WTC11 (cell line): ENCODE measurements at regions not wholly inside any gene's neighbourhood (a gene's known extent, or its start where the extent isn't known, plus 50 kb on each side); places are given as distances from the start of the nearest gene placed in this dataset.

ENCODE experiments used
- ATAC-seq: fragments of 200-7000 bp; cut with Tn5 transposase; 2 replicates; pipeline ENCODE4 v1.10.0; 2021; ENCODE audit warnings: mild to moderate bottlenecking, moderate library complexity
- CTCF ChIA-PET: fragments of 300-600 bp; sonication (Branson Sonifier 250); formaldehyde crosslinking; loops from one replicate; lab custom pipeline; 2021; ENCODE audit warnings: antibody characterized with exemption; lab: Charles Lee
- POLR2A ChIA-PET: fragments of 350-600 bp; sonication (Branson Sonifier 250); formaldehyde crosslinking; loops from one replicate; lab custom pipeline; 2021; ENCODE audit warnings: antibody characterized with exemption; lab: Charles Lee
- DNase-seq: peaks from one replicate; pipeline ENCODE4 v3.0.0; 2021; ENCODE audit warnings: low spot score
- H3K27ac Mint-ChIP-seq: 2 replicates; pipeline ENCODE4 v1.8.0; 2021; ENCODE audit warnings: mixed read lengths
- H3K27me3 Mint-ChIP-seq: 2 replicates; pipeline ENCODE4 v1.8.0; 2021; ENCODE audit warnings: low read depth, mild to moderate bottlenecking, moderate library complexity, mixed read lengths
- H3K36me3 Mint-ChIP-seq: 2 replicates; pipeline ENCODE4 v1.8.0; 2021; ENCODE audit warnings: mixed read lengths
- H3K4me1 Mint-ChIP-seq: 2 replicates; pipeline ENCODE4 v1.8.0; 2022; ENCODE audit warnings: mixed read lengths
- H3K4me3 Mint-ChIP-seq: 2 replicates; pipeline ENCODE4 v1.8.0; 2021; ENCODE audit warnings: mild to moderate bottlenecking, moderate library complexity, mixed read lengths
- H3K9me3 Mint-ChIP-seq: 2 replicates; pipeline ENCODE4 v1.8.0; 2021; ENCODE audit warnings: mixed read lengths
- ATF2 ChIP-seq: sonication (generic); formaldehyde crosslinking; IDR thresholded peaks from 2 replicates; pipeline ENCODE4 v1.8.1; 2022; ENCODE audit warnings: low read depth, missing genetic modification reagents, borderline replicate concordance
- CREB1 ChIP-seq: sonication (generic); formaldehyde crosslinking; IDR thresholded peaks from 2 replicates; pipeline ENCODE4 v1.8.0; 2023; ENCODE audit warnings: mild to moderate bottlenecking, missing genetic modification reagents
- ETV6 ChIP-seq: sonication (generic); formaldehyde crosslinking; IDR thresholded peaks from 2 replicates; pipeline ENCODE4 v1.8.1; 2022; ENCODE audit warnings: mild to moderate bottlenecking, missing genetic modification reagents
- FOXK1 ChIP-seq: sonication (generic); formaldehyde crosslinking; IDR thresholded peaks from 2 replicates; pipeline ENCODE4 v1.8.0; 2022; ENCODE audit warnings: mild to moderate bottlenecking, moderate library complexity, missing genetic modification reagents
- FOXP1 ChIP-seq: sonication (generic); formaldehyde crosslinking; IDR thresholded peaks from 2 replicates; pipeline ENCODE4 v1.8.0; 2022; ENCODE audit warnings: missing genetic modification reagents, mild to moderate bottlenecking, moderate library complexity, borderline replicate concordance
- GABPB1 ChIP-seq: sonication (generic); formaldehyde crosslinking; IDR thresholded peaks from 2 replicates; pipeline ENCODE4 v1.8.1; 2023; ENCODE audit warnings: mild to moderate bottlenecking, missing genetic modification reagents
- HMGA2 ChIP-seq: fragments of 250-450 bp; sonication (Bioruptor Pico); IDR thresholded peaks from 2 replicates; pipeline ENCODE4 v1.4.0; 2021; ENCODE audit warnings: mild to moderate bottlenecking, moderate library complexity
- NFATC4 ChIP-seq: fragments of 250-450 bp; sonication (Bioruptor Pico); IDR thresholded peaks from 2 replicates; pipeline ENCODE4 v1.9.0; 2021; ENCODE audit warnings: mild to moderate bottlenecking
- NFE2L1 ChIP-seq: sonication (generic); formaldehyde crosslinking; IDR thresholded peaks from 2 replicates; pipeline ENCODE4 v1.8.1; 2023; ENCODE audit warnings: missing genetic modification reagents
- RELA ChIP-seq: sonication (generic); formaldehyde crosslinking; IDR thresholded peaks from 2 replicates; pipeline ENCODE4 v1.8.1; 2022; ENCODE audit warnings: missing genetic modification reagents, mild to moderate bottlenecking, borderline replicate concordance
- USF2 ChIP-seq: sonication (generic); formaldehyde crosslinking; IDR thresholded peaks from 2 replicates; pipeline ENCODE4 v1.8.1; 2023; ENCODE audit warnings: mild to moderate bottlenecking, missing genetic modification reagents, moderate library complexity
- ZBTB21 ChIP-seq: sonication (generic); formaldehyde crosslinking; IDR thresholded peaks from 2 replicates; pipeline ENCODE4 v1.8.1; 2023; ENCODE audit warnings: mild to moderate bottlenecking, missing genetic modification reagents, borderline replicate concordance
- ZNF121 ChIP-seq: sonication (generic); formaldehyde crosslinking; IDR thresholded peaks from 2 replicates; pipeline ENCODE4 v1.8.0; 2023; ENCODE audit warnings: missing genetic modification reagents
- ZNF425 ChIP-seq: fragments of 250-450 bp; sonication (Bioruptor Pico); conservative IDR thresholded peaks from 2 replicates; pipeline ENCODE4 v1.9.0; 2021; ENCODE audit warnings: mild to moderate bottlenecking
- ZNF532 ChIP-seq: fragments of 250-450 bp; sonication (Bioruptor Pico); IDR thresholded peaks from 2 replicates; pipeline ENCODE4 v1.9.0; 2021; ENCODE audit warnings: mild to moderate bottlenecking, borderline replicate concordance
- TF ChIP-seq, protein P1 (sequence below): sonication (generic); formaldehyde crosslinking; conservative IDR thresholded peaks from 2 replicates; pipeline ENCODE4 v1.8.1; 2022; ENCODE audit warnings: mild to moderate bottlenecking, missing genetic modification reagents
- TF ChIP-seq, protein P2 (sequence below): fragments of 250-450 bp; sonication (Bioruptor Pico); IDR thresholded peaks from 2 replicates; pipeline ENCODE4 v1.9.0; 2021; ENCODE audit warnings: moderate library complexity, mild to moderate bottlenecking, inconsistent platforms, borderline replicate concordance

- TF ChIP-seq ATF2 (CRISPR knock-in tag) (no peak), USF2 (CRISPR knock-in tag) (no peak), FOXK1 (CRISPR knock-in tag) (no peak), NFE2L1 (no peak)
Observed at GRCh38 chr5:129362456-129362855, 97.6 kb upstream of the ADAMTS19 start (continued).

DNA sequence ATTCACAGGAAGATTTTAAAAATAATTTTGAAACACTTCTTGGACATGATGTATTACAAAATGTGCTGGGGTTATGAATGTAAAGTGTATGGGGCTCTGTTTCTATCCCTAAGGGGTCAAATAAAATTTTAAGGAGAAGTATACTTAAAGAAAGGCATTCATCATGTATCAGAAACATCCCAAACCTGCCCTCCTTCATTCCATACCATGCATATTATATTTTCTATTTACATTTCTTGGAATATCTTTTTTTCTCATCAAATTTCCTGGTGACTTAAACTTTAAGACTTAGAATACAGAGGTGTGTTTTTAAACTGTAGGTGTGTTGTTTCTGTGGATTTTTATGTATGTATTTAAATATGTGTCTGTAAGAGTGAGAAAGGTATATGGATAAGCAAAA, 96.1 kb upstream of the ADAMTS19 start:
- peaks cover 9% of the 10 kb centered on the region for H3K9me3 Mint-ChIP-seq
- H3K4me3 Mint-ChIP-seq = no peak overlapping the region
- H3K4me1 Mint-ChIP-seq = no peaks in the 10 kb centered on the region
- POLR2A ChIA-PET = no interaction called here
- TF ChIP-seq HMGA2 (CRISPR knock-in tag) (no peak), CREB1 (CRISPR knock-in tag) (no peak), FOXP1 (no peak)
- TF ChIP-seq, protein P1, sequence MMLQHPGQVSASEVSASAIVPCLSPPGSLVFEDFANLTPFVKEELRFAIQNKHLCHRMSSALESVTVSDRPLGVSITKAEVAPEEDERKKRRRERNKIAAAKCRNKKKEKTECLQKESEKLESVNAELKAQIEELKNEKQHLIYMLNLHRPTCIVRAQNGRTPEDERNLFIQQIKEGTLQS = no peak
- CTCF ChIA-PET = no interaction called here
- no peaks in the 10 kb centered on the region for H3K27me3 Mint-ChIP-seq
- ATAC-seq (no peak), DNase-seq (no peak)
- 0 out of 2 replicates have a peak, but pooled peaks cover 3% of the 10 kb centered on the region for H3K36me3 Mint-ChIP-seq
- no peak overlapping the region for H3K27ac Mint-ChIP-seq

DNA sequence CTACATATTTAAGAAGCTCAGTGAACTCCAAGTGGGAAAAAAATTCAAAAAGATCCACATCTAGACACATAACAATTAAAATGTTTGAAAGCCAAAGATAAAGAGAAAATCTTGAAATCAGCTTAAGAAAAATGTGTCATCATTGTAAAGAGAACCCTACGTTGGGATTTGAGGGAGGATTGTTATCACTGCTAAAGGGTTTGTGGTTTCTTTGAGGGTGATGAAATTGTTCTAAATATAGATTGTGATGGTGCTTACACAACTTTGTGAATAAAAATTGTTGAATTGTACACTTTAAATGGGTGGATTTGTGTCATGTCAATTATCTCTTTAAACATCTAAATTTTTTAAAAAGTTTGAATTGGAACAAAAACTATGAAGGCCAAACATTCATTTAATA, 92.2 kb upstream of the ADAMTS19 start:
- ATAC-seq = no peak
- TF ChIP-seq HMGA2 (CRISPR knock-in tag) (no peak), ATF2 (CRISPR knock-in tag) (no peak), GABPB1 (CRISPR knock-in tag) (no peak)
- POLR2A ChIA-PET = interaction anchor here (0.6 kb wide), 1 partner anchor 39 kb away, joined by 3 read pairs; no protein-coding TSS in a partner anchor
- 0 out of 2 replicates have a peak, but pooled peaks cover 3% of the 10 kb centered on the region for H3K36me3 Mint-ChIP-seq
- no peaks in the 10 kb centered on the region for H3K4me1 Mint-ChIP-seq
- CTCF ChIA-PET = no interaction called here
- H3K27me3 Mint-ChIP-seq = no peaks in the 10 kb centered on the region
- peaks cover 9% of the 10 kb centered on the region for H3K9me3 Mint-ChIP-seq
- no peak overlapping the region for H3K4me3 Mint-ChIP-seq
- DNase-seq = no peak
- no peak overlapping the region for H3K27ac Mint-ChIP-seq

DNA sequence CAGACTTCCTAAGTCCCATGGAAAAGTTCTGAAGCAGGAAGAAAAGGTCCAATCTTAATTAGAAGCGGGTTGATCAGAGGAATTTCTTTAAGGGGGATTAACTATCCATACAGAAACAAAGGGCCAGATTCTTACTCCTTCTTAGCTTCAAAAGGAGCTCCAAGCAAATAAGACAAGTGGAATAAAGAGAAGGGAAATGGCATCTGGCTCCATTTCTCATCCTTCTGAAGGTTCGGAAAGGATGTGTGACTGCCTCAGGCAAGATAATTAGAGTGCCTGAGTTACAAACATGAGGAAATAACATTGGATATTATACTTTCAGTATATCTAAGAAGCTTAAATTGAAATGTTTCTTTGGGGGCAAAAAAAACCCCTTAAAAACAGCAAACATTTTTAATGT, 88.1 kb upstream of the ADAMTS19 start:
- no peaks in the 10 kb centered on the region for H3K27me3 Mint-ChIP-seq
- no peaks in the 10 kb centered on the region for H3K36me3 Mint-ChIP-seq
- H3K4me3 Mint-ChIP-seq = no peak overlapping the region
- no peak for ATAC-seq
- H3K27ac Mint-ChIP-seq = no peak overlapping the region
- no peak for DNase-seq
- no peaks in the 10 kb centered on the region for H3K4me1 Mint-ChIP-seq
- no peaks in the 10 kb centered on the region for H3K9me3 Mint-ChIP-seq
- TF ChIP-seq ZNF532 (CRISPR knock-in tag) (no peak), ZNF121 (CRISPR knock-in tag) (no peak), NFATC4 (no peak), ETV6 (CRISPR knock-in tag) (no peak), HMGA2 (CRISPR knock-in tag) (no peak), ZBTB21 (no peak), ZNF425 (no peak), RELA (CRISPR knock-in tag) (no peak)
- TF ChIP-seq, protein P2, sequence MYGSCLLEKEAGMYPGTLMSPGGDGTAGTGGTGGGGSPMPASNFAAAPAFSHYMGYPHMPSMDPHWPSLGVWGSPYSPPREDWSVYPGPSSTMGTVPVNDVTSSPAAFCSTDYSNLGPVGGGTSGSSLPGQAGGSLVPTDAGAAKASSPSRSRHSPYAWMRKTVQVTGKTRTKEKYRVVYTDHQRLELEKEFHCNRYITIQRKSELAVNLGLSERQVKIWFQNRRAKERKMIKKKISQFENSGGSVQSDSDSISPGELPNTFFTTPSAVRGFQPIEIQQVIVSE = no peak
- ChIA-PET CTCF (no interaction called here), POLR2A (no interaction called here)
